ENCODE measurements at regions not wholly inside any gene's neighbourhood (a gene's known extent, or its start where the extent isn't known, plus 50 kb on each side); places are given as distances from the start of the nearest gene placed in this dataset.

- no peaks in the 10 kb centered on the region for H3K36me3 ChIP-seq (ENCODE audit: insufficient read depth, low read length)
- TF ChIP-seq CTCF (conservative IDR thresholded peaks at IDR 0.05; ENCODE audit: low read length) (no peak), EZH2phosphoT487 (IDR thresholded peaks at IDR 0.05; ENCODE audit: borderline replicate concordance) (no peak)
- no peaks in the 10 kb centered on the region for H3F3A ChIP-seq (ENCODE audit: low read depth)
- no peaks in the 10 kb centered on the region for H3K9me3 ChIP-seq (ENCODE audit: insufficient read depth, low read depth, low read length)
- H3K4me2 ChIP-seq (ENCODE audit: low read depth, low read length, poor library complexity, severe bottlenecking) = no peak overlapping the region
- no peaks in the 10 kb centered on the region for H3K4me1 ChIP-seq (ENCODE audit: insufficient read depth, low read length, poor library complexity, severe bottlenecking)
- H3K9ac ChIP-seq (ENCODE audit: low read depth, low read length, poor library complexity, severe bottlenecking) = no peak overlapping the region
- no peaks in the 10 kb centered on the region for H3K79me2 ChIP-seq (ENCODE audit: insufficient read depth, low read length)
- 0 out of 2 replicates have a peak overlapping the region, but pooled peaks have one; percentile 14 for H2AFZ ChIP-seq (ENCODE audit: low read length)
- H3K27me3 ChIP-seq (ENCODE audit: insufficient read depth, low read length, poor library complexity, severe bottlenecking) = no peaks in the 10 kb centered on the region
- H3K4me3 ChIP-seq (ENCODE audit: low read length, poor library complexity, severe bottlenecking) = no peak overlapping the region
- H3K9me2 ChIP-seq (replicated peaks; ENCODE audit: low read depth, low read length) = no peaks in the 10 kb centered on the region
- H4K20me1 ChIP-seq (ENCODE audit: insufficient read depth, low read length, poor library complexity, severe bottlenecking) = no peaks in the 10 kb centered on the region
Observed at GRCh38 chr1:212542761-212543187, 65.8 kb upstream of the ATF3 start.

- no peak overlapping the region for H3K4me3 ChIP-seq (ENCODE audit: low read length, poor library complexity, severe bottlenecking)
- H3K4me2 ChIP-seq (ENCODE audit: low read depth, low read length, poor library complexity, severe bottlenecking) = no peak overlapping the region
- H2AFZ ChIP-seq (ENCODE audit: low read length) = no peak overlapping the region
Observed at GRCh38 chr1:212544110-212544509, 64.5 kb upstream of the ATF3 start.

GRCh38 chr1:212545941-212546635, 62.5 kb upstream of the ATF3 start:
- Histone ChIP-seq H3K36me3 (ENCODE audit: insufficient read depth, low read length) (no peaks in the 10 kb centered on the region), H3K9me3 (ENCODE audit: insufficient read depth, low read depth, low read length) (no peaks in the 10 kb centered on the region), H3K27me3 (ENCODE audit: insufficient read depth, low read length, poor library complexity, severe bottlenecking) (no peaks in the 10 kb centered on the region), H3K79me2 (ENCODE audit: insufficient read depth, low read length) (no peaks in the 10 kb centered on the region), H3K4me2 (ENCODE audit: low read depth, low read length, poor library complexity, severe bottlenecking) (no peak overlapping the region), H3F3A (ENCODE audit: low read depth) (no peaks in the 10 kb centered on the region), H3K9me2 (replicated peaks; ENCODE audit: low read depth, low read length) (no peaks in the 10 kb centered on the region), H3K4me3 (ENCODE audit: low read length, poor library complexity, severe bottlenecking) (no peak overlapping the region), H3K9ac (ENCODE audit: low read depth, low read length, poor library complexity, severe bottlenecking) (no peak overlapping the region), H2AFZ (ENCODE audit: low read length) (no peak overlapping the region), H3K4me1 (ENCODE audit: insufficient read depth, low read length, poor library complexity, severe bottlenecking) (no peaks in the 10 kb centered on the region), H4K20me1 (ENCODE audit: insufficient read depth, low read length, poor library complexity, severe bottlenecking) (no peaks in the 10 kb centered on the region)
- no peak for TF ChIP-seq EZH2phosphoT487 (IDR thresholded peaks at IDR 0.05; ENCODE audit: borderline replicate concordance)
- no peak for TF ChIP-seq CTCF (conservative IDR thresholded peaks at IDR 0.05; ENCODE audit: low read length)

More at GRCh38 chr1:212544110-212544509, 64.5 kb upstream of the ATF3 start:
- no peak overlapping the region for H3K9ac ChIP-seq (ENCODE audit: low read depth, low read length, poor library complexity, severe bottlenecking)
- no peaks in the 10 kb centered on the region for H4K20me1 ChIP-seq (ENCODE audit: insufficient read depth, low read length, poor library complexity, severe bottlenecking)
- H3K9me3 ChIP-seq (ENCODE audit: insufficient read depth, low read depth, low read length) = no peaks in the 10 kb centered on the region
- H3K36me3 ChIP-seq (ENCODE audit: insufficient read depth, low read length) = no peaks in the 10 kb centered on the region
- no peaks in the 10 kb centered on the region for H3K79me2 ChIP-seq (ENCODE audit: insufficient read depth, low read length)
- H3K9me2 ChIP-seq (replicated peaks; ENCODE audit: low read depth, low read length) = no peaks in the 10 kb centered on the region
- H3K27me3 ChIP-seq (ENCODE audit: insufficient read depth, low read length, poor library complexity, severe bottlenecking) = no peaks in the 10 kb centered on the region
- no peak for TF ChIP-seq CTCF (conservative IDR thresholded peaks at IDR 0.05; ENCODE audit: low read length)
- H3F3A ChIP-seq (ENCODE audit: low read depth) = no peaks in the 10 kb centered on the region
- H3K4me1 ChIP-seq (ENCODE audit: insufficient read depth, low read length, poor library complexity, severe bottlenecking) = no peaks in the 10 kb centered on the region

Measured in Loucy (cell line).